HepG2 (cell line): ENCODE measurements at regions not wholly inside any gene's neighbourhood (a gene's known extent, or its start where the extent isn't known, plus 50 kb on each side); places are given as distances from the start of the nearest gene placed in this dataset.

Source experiments
- CHD2 ChIP-seq: IDR thresholded peaks from 2 replicates; pipeline ENCODE4 v1.6.1; 2011; ENCODE audit warnings: low read depth, low read length, improper control_type of control experiment
- EZH2 ChIP-seq: conservative IDR thresholded peaks from 2 replicates; pipeline ENCODE4 v1.6.1; 2012; ENCODE audit warnings: mild to moderate bottlenecking, low read depth, low read length, moderate library complexity
- FOSL2 ChIP-seq: sonication (generic); formaldehyde crosslinking; IDR thresholded peaks from 2 replicates; pipeline ENCODE4 v1.4.0; 2020; ENCODE audit warnings: missing genetic modification reagents
- HNF4A ChIP-seq: sonication (generic); formaldehyde crosslinking; IDR thresholded peaks from 2 replicates; pipeline ENCODE4 v1.4.0; 2020; ENCODE audit warnings: missing genetic modification reagents
- KLF6 ChIP-seq: IDR thresholded peaks from 2 replicates; pipeline ENCODE4 v1.8.0; 2016; ENCODE audit warnings: missing biosample characterization, missing genetic modification reagents
- POLR2A ChIP-seq, 2 experiments: IDR thresholded peaks; 2 replicates each; pipeline ENCODE4 v1.6.1; 2011; ENCODE audit warnings: low read depth in 2 of 2, low read length in 2 of 2, mild to moderate bottlenecking in 1 of 2, moderate library complexity in 1 of 2; ENCODE audit not compliant: insufficient read depth in 1 of 2
- PRDM15 ChIP-seq: sonication (generic); formaldehyde crosslinking; IDR thresholded peaks from 2 replicates; pipeline ENCODE4 v1.4.0; 2020; ENCODE audit warnings: missing genetic modification reagents
- SALL1 ChIP-seq: sonication (generic); formaldehyde crosslinking; IDR thresholded peaks from 2 replicates; pipeline ENCODE4 v1.8.0; 2022; ENCODE audit warnings: mild to moderate bottlenecking, missing genetic modification reagents
- SAP130 ChIP-seq: IDR thresholded peaks from 2 replicates; pipeline ENCODE4 v1.6.1; 2016; ENCODE audit warnings: low read depth
- SRSF4 ChIP-seq: fragments of 200-400 bp; formaldehyde crosslinking; IDR thresholded peaks from one replicate; pipeline ENCODE4 v1.6.1; 2018; ENCODE audit warnings: mild to moderate bottlenecking, low read depth, low read length, moderate library complexity; ENCODE audit not compliant: poor library complexity, severe bottlenecking
- TFAP4 ChIP-seq: sonication (generic); IDR thresholded peaks from 2 replicates; pipeline ENCODE4 v1.6.1; 2016; ENCODE audit warnings: low read depth, borderline replicate concordance
- USF2 ChIP-seq, 2 experiments: sonication (generic) in 1 of 2; formaldehyde crosslinking in 1 of 2; IDR thresholded peaks; 2 replicates each; pipeline versions ENCODE4 v1.5.1 to v1.6.1; 2011 to 2020; ENCODE audit warnings: borderline replicate concordance in 1 of 2, low read depth in 1 of 2, low read length in 1 of 2, mild to moderate bottlenecking in 1 of 2, missing genetic modification reagents in 1 of 2, moderate library complexity in 1 of 2
- TF ChIP-seq, protein P1 (sequence below): sonication (generic); formaldehyde crosslinking; IDR thresholded peaks from 2 replicates; pipeline ENCODE4 v1.4.0; 2020; ENCODE audit warnings: low read depth, mild to moderate bottlenecking, missing genetic modification reagents
- TF ChIP-seq, protein P2 (sequence below): sonication (generic); formaldehyde crosslinking; IDR thresholded peaks from 2 replicates; pipeline ENCODE4 v1.4.0; 2020; ENCODE audit warnings: missing genetic modification reagents

- TF ChIP-seq TFAP4 (no peak), FOSL2 (CRISPR knock-in tag) (no peak), HNF4A (CRISPR knock-in tag) (no peak), USF2 (IDR thresholded peaks at IDR 0.05; ENCODE audit: low read depth, low read length) (no peak), USF2 (CRISPR knock-in tag; IDR thresholded peaks at IDR 0.05; ENCODE audit: borderline replicate concordance) (no peak), KLF6 (CRISPR knock-in tag) (no peak), POLR2A (IDR thresholded peaks at IDR 0.05; ENCODE audit: insufficient read depth in 1 of 2, low read depth in 2 of 2, low read length in 2 of 2) (no peak), SALL1 (CRISPR knock-in tag) (no peak), SAP130 (no peak), PRDM15 (CRISPR knock-in tag) (no peak), CHD2 (no peak), EZH2 (no peak), SRSF4 (no peak)
- TF ChIP-seq, protein P1, sequence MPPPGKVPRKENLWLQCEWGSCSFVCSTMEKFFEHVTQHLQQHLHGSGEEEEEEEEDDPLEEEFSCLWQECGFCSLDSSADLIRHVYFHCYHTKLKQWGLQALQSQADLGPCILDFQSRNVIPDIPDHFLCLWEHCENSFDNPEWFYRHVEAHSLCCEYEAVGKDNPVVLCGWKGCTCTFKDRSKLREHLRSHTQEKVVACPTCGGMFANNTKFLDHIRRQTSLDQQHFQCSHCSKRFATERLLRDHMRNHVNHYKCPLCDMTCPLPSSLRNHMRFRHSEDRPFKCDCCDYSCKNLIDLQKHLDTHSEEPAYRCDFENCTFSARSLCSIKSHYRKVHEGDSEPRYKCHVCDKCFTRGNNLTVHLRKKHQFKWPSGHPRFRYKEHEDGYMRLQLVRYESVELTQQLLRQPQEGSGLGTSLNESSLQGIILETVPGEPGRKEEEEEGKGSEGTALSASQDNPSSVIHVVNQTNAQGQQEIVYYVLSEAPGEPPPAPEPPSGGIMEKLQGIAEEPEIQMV (CRISPR knock-in tag) = no peak
- TF ChIP-seq, protein P2, sequence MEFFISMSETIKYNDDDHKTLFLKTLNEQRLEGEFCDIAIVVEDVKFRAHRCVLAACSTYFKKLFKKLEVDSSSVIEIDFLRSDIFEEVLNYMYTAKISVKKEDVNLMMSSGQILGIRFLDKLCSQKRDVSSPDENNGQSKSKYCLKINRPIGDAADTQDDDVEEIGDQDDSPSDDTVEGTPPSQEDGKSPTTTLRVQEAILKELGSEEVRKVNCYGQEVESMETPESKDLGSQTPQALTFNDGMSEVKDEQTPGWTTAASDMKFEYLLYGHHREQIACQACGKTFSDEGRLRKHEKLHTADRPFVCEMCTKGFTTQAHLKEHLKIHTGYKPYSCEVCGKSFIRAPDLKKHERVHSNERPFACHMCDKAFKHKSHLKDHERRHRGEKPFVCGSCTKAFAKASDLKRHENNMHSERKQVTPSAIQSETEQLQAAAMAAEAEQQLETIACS = no peak
Measured at GRCh38 chr12:93060666-93061472, 131.8 kb upstream of the EEA1 start.
